ENCODE measurements at regions not wholly inside any gene's neighbourhood (a gene's known extent, or its start where the extent isn't known, plus 50 kb on each side); places are given as distances from the start of the nearest gene placed in this dataset.
A peak's percentile ranks its signal among the peaks of the same experiment; 100 is the strongest.

DNA sequence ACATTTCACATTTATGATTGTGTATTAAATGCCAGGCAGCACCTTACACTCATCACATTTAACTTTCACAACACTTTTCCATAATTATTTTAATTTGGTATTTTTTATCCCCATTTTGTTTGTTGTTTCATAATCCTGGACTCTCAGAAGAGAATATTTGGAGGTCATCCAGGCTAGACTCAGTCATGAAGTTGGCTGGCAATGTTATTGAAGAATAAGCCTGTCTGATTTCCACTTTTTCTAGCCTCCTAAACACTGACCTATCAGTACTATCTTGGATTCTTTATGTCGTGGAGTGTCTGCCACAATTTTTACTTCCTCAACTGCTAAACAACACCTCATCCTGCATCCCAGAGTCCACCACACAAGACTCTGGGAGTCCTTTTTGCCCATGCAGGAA is 372.3 kb upstream of the NRP1 start:
- H3K4me3 ChIP-seq (replicated peaks; ENCODE audit: low read depth, low read length): no peak overlapping the region
- TF ChIP-seq, protein P1, sequence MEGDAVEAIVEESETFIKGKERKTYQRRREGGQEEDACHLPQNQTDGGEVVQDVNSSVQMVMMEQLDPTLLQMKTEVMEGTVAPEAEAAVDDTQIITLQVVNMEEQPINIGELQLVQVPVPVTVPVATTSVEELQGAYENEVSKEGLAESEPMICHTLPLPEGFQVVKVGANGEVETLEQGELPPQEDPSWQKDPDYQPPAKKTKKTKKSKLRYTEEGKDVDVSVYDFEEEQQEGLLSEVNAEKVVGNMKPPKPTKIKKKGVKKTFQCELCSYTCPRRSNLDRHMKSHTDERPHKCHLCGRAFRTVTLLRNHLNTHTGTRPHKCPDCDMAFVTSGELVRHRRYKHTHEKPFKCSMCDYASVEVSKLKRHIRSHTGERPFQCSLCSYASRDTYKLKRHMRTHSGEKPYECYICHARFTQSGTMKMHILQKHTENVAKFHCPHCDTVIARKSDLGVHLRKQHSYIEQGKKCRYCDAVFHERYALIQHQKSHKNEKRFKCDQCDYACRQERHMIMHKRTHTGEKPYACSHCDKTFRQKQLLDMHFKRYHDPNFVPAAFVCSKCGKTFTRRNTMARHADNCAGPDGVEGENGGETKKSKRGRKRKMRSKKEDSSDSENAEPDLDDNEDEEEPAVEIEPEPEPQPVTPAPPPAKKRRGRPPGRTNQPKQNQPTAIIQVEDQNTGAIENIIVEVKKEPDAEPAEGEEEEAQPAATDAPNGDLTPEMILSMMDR (IDR thresholded peaks at IDR 0.05; ENCODE audit: low read depth, low read length, missing control alignments): no peak
- DNase-seq (ENCODE audit: extremely low read depth, low read depth): no peak

DNA sequence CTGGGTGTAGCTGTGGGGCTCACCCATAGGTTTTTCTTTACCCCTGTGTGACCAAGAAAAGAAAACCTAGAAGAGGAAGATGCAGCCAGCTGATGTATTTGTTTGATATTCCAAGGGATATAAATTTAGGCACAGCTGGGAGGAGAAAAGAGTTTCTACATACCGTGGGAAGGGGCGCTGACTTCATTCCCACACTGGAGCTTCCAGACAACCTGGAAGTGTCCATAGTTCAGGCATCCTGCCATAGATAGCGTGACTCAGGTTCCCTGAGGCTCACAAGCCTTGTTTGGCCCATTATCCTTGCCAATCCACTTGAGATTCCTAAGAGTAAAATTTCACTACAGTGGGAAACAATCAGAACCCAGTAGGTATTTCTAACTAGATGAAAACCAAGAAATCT is 371.7 kb upstream of the NRP1 start:
- no peak for DNase-seq (ENCODE audit: extremely low read depth, low read depth)
- TF ChIP-seq, protein P1 (IDR thresholded peaks at IDR 0.05; ENCODE audit: low read depth, low read length, missing control alignments): no peak
- H3K4me3 ChIP-seq (replicated peaks; ENCODE audit: low read depth, low read length): no peak overlapping the region

DNA sequence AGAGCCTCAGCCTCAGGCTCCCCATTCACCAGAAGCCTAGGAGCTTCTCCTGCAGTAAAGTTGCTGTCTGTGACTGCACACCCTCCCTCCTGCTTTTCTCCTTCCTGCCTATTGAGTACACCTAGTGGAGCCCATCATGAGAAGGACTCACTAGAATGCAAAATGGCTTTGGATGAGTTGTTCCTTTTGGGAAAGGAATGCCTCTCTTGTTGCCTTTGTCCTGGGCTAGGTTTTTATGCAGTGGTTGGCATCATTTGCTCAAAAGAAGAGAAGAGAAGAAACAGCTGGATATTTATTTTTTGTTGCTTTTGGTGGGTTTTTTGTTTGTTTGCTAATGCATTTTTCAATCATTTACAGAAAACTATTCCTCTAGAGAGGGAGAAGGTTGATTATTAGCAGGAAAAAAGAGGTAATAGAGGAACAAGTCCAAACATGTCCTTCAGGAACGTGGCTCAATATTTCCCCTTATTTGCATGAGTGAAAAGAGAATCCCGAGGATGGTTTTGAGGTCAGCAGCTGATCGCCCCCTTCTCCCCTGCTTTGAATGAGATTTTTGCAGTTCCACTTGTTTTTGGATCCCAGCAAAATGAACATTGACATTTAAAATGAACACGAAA is 369.9 kb upstream of the NRP1 start:
- H3K4me3 ChIP-seq (replicated peaks; ENCODE audit: low read depth, low read length): no peak overlapping the region
- TF ChIP-seq, protein P1 (IDR thresholded peaks at IDR 0.05; ENCODE audit: low read depth, low read length, missing control alignments): no peak
- DNase-seq (ENCODE audit: extremely low read depth, low read depth): no peak

DNA sequence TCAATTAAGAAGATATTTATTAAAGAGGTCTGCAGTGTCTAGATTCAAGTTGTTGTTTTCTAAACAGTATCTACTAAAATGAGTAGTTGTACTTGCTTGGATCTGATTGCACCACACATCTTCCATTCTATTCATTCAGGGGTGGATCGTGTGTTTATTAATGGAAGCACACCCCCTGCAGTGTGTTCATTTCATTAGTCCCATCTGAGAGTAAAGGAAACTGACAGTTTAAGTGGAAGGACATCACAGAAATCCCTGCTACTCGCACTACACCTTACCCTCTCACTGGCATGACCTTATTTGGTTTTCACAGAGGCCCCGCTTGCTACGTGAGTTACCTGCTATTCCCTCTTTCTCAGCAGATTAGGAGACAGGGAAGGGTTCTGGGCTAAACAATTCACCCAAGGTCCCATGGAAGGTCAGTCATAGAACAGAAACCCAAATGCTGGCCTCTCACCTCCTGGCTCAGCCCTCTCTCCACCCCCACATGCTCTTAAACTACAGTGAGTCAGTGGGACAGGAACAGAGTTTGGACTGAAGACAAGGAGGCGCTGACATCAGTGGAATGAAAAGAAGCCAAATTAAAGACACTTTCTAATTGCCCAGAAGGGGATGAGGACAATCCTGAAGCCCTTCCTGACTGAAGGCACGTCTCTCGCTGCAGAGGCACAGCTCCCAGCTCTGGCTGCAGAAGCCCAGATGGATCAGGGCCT is 369.2 kb upstream of the NRP1 start:
- H3K4me3 ChIP-seq (replicated peaks; ENCODE audit: low read depth, low read length): no peak overlapping the region
- TF ChIP-seq, protein P1 (IDR thresholded peaks at IDR 0.05; ENCODE audit: low read depth, low read length, missing control alignments): no peak
- peak; percentile 36 for DNase-seq (ENCODE audit: extremely low read depth, low read depth)

DNA sequence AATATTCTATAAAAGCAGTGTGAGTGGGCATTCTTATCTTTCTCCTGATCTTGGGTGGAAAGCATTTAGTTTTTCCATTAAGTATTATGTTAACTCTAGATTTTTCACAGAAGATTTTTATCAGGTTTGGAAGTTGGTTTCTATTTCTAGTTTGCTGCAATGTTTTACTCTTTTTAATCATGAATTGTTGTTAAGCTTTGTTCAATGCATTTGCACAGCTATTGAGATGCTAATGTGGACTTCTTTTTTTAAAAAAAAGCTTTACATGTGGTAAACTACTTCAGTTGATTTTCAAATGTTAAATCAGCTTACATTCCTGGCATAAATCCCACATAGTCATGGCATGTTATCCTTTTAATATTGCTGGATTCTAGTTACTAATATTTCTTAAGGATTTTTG is 363.6 kb upstream of the NRP1 start:
- TF ChIP-seq, protein P1 (IDR thresholded peaks at IDR 0.05; ENCODE audit: low read depth, low read length, missing control alignments): no peak

DNA sequence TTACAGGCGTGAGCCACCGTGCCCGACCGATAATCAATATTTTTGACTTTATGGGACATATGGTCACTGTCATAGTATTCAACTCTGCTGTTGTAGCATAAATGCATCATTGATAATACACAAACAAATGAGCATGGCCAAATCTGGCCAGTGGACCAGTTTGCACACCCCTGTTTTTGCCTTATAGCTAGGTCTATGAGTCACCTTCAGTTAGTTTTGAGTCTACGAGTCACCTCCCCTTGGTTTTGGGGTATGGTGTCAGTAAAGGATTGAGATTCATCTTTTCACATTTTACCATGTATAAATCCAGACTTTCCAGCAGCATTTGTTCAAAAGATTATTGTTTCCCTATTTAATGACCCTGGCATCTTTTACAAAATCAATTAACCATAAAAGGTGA is 362.5 kb upstream of the NRP1 start:
- DNase-seq (ENCODE audit: extremely low read depth, low read depth): no peak
- TF ChIP-seq, protein P1 (IDR thresholded peaks at IDR 0.05; ENCODE audit: low read depth, low read length, missing control alignments): no peak
- no peak overlapping the region for H3K4me3 ChIP-seq (replicated peaks; ENCODE audit: low read depth, low read length)

More for the DNA sequence above, 363.6 kb upstream of the NRP1 start:
- no peak overlapping the region for H3K4me3 ChIP-seq (replicated peaks; ENCODE audit: low read depth, low read length)
- DNase-seq (ENCODE audit: extremely low read depth, low read depth): no peak
